Mesenchymal stem cell (in vitro differentiated cells and primary cell): ENCODE measurements at regions not wholly inside any gene's neighbourhood (a gene's known extent, or its start where the extent isn't known, plus 50 kb on each side); places are given as distances from the start of the nearest gene placed in this dataset.

Experiments used
- DNase-seq: peaks from one replicate; pipeline ENCODE4 v3.0.0-alpha.2; 2013
- H2AFZ ChIP-seq: one replicate; pipeline ENCODE4 v1.6.1; 2013; ENCODE audit warnings: low read depth, mild to moderate bottlenecking, control low read depth, inconsistent platforms, low read length, moderate library complexity
- H2AK5ac ChIP-seq: 2 replicates; pipeline ENCODE4 v1.6.1; 2013; ENCODE audit warnings: low read length, moderate library complexity, mild to moderate bottlenecking, inconsistent platforms; ENCODE audit not compliant: severe bottlenecking
- H2BK120ac ChIP-seq: one replicate; pipeline ENCODE4 v1.6.1; 2013; ENCODE audit warnings: low read depth, mild to moderate bottlenecking, inconsistent platforms, low read length, moderate library complexity
- H2BK12ac ChIP-seq, 2 experiments: one replicate each; pipeline ENCODE4 v1.6.1; 2013; ENCODE audit warnings: inconsistent platforms in 2 of 2, low read length in 2 of 2, mild to moderate bottlenecking in 2 of 2, moderate library complexity in 2 of 2, control low read depth in 1 of 2
- H2BK15ac ChIP-seq: one replicate; pipeline ENCODE4 v1.6.1; 2013; ENCODE audit warnings: mild to moderate bottlenecking, low read depth, inconsistent platforms; ENCODE audit not compliant: poor library complexity, severe bottlenecking
- H2BK5ac ChIP-seq: 2 replicates; pipeline ENCODE4 v1.6.1; 2013; ENCODE audit warnings: low read depth, mild to moderate bottlenecking, low read length, control low read depth, inconsistent platforms; ENCODE audit not compliant: poor library complexity, severe bottlenecking
- H3K14ac ChIP-seq, 2 experiments: one replicate each; pipeline ENCODE4 v1.6.1; 2013; ENCODE audit warnings: inconsistent platforms in 2 of 2, low read length in 2 of 2, control low read depth in 1 of 2, mild to moderate bottlenecking in 1 of 2, moderate library complexity in 1 of 2
- H3K18ac ChIP-seq, 2 experiments: one replicate each; pipeline ENCODE4 v1.6.1; 2013; ENCODE audit warnings: inconsistent platforms in 2 of 2, low read length in 2 of 2, control low read depth in 1 of 2, low read depth in 1 of 2, mild to moderate bottlenecking in 1 of 2
- H3K23ac ChIP-seq, 2 experiments: one replicate each; pipeline ENCODE4 v1.6.1; 2013; ENCODE audit warnings: inconsistent platforms in 2 of 2, low read length in 2 of 2, mild to moderate bottlenecking in 2 of 2, moderate library complexity in 2 of 2, control low read depth in 1 of 2
- H3K27ac ChIP-seq: 2 replicates; pipeline ENCODE4 v1.5.1; 2013; ENCODE audit warnings: mild to moderate bottlenecking, moderate library complexity, low read length, control low read depth, inconsistent platforms; ENCODE audit not compliant: poor library complexity, severe bottlenecking
- H3K27me3 ChIP-seq, 2 experiments: 2 replicates each; pipeline versions ENCODE4 v1.6.1 to v1.7.0; 2013; ENCODE audit warnings: low read length in 2 of 2, mild to moderate bottlenecking in 2 of 2, moderate library complexity in 2 of 2, control low read depth in 1 of 2, inconsistent platforms in 1 of 2; ENCODE audit not compliant: control insufficient read depth in 1 of 2, insufficient read depth in 1 of 2
- H3K36me3 ChIP-seq, 2 experiments: 2 replicates each; pipeline versions ENCODE4 v1.6.1 to v1.7.0; 2013; ENCODE audit warnings: low read length in 2 of 2, control low read depth in 1 of 2, inconsistent platforms in 1 of 2, low read depth in 1 of 2, mild to moderate bottlenecking in 1 of 2; ENCODE audit not compliant: insufficient read depth in 2 of 2, control insufficient read depth in 1 of 2
- H3K4ac ChIP-seq, 2 experiments: one replicate each; pipeline ENCODE4 v1.6.1; 2013; ENCODE audit warnings: inconsistent platforms in 2 of 2, low read length in 2 of 2, mild to moderate bottlenecking in 2 of 2, moderate library complexity in 2 of 2, control low read depth in 1 of 2, low read depth in 1 of 2
- H3K4me1 ChIP-seq: 2 replicates; pipeline ENCODE4 v1.6.1; 2013; ENCODE audit warnings: low read depth, low read length, control low read depth; ENCODE audit not compliant: control insufficient read depth, insufficient read depth
- H3K4me2 ChIP-seq: 2 replicates; pipeline ENCODE4 v1.6.1; 2013; ENCODE audit warnings: low read length, mild to moderate bottlenecking, inconsistent platforms; ENCODE audit not compliant: poor library complexity, severe bottlenecking
- H3K4me3 ChIP-seq, 2 experiments: 2 replicates each; pipeline versions ENCODE4 v1.5.1 to v1.7.0; 2013; ENCODE audit warnings: low read length in 2 of 2, mild to moderate bottlenecking in 2 of 2, control low read depth in 1 of 2, low read depth in 1 of 2; ENCODE audit not compliant: insufficient read depth in 1 of 2
- H3K79me1 ChIP-seq: replicated peaks from 2 replicates; pipeline ENCODE4 v1.6.1; 2013; ENCODE audit warnings: mild to moderate bottlenecking, control low read depth, low read length, inconsistent platforms; ENCODE audit not compliant: poor library complexity, severe bottlenecking
- H3K9ac ChIP-seq: 2 replicates; pipeline ENCODE4 v1.7.0; 2013; ENCODE audit warnings: mild to moderate bottlenecking, low read length, moderate library complexity
- H3K9me3 ChIP-seq: 2 replicates; pipeline ENCODE4 v1.7.0; 2013; ENCODE audit warnings: mild to moderate bottlenecking, low read length; ENCODE audit not compliant: control insufficient read depth
- H4K8ac ChIP-seq: one replicate; pipeline ENCODE4 v1.6.1; 2013; ENCODE audit warnings: inconsistent platforms, mild to moderate bottlenecking, low read length, moderate library complexity
- H4K91ac ChIP-seq: one replicate; pipeline ENCODE4 v1.6.1; 2013; ENCODE audit warnings: mild to moderate bottlenecking, low read length, inconsistent platforms
- WGBS: methylation state at CpG from one replicate; pipeline ENCODE4 v1.1.7; 2013; ENCODE audit warnings: mixed read lengths; 5-methylcytosine and 5-hydroxymethylcytosine counted together

DNA sequence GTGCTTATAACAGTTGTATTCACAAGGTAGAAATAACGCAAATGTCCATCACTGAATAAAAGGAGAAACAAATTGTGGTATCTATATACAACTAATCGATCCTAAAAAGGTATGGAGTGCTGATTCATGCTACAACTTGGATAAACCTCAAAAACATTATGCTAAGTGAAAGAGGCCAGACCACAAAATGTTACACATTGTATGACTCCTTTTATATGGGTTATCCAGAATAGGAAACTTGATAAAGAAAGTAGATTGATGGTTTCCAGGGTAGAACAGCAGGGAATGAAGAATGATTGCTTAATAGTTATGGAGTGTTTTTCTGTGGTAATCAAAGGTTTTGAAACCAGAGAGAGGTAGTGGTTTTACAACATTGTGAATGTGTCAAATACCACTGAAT lies 432.2 kb upstream of the TRIB2 start:
- H2AFZ ChIP-seq, result no peak overlapping the region
- no peak overlapping the region for H2BK15ac ChIP-seq
- H3K4me3 ChIP-seq, result no peak overlapping the region
- no peaks in the 10 kb centered on the region for H3K79me1 ChIP-seq
- H3K27me3 ChIP-seq, result no peaks in the 10 kb centered on the region
- peak; percentile 57 for DNase-seq
- no peak overlapping the region for H2BK120ac ChIP-seq
- H3K27ac ChIP-seq, result no peak overlapping the region
- H3K14ac ChIP-seq, result no peak overlapping the region
- no peak overlapping the region for H3K18ac ChIP-seq
- H3K23ac ChIP-seq, result no peak overlapping the region
- H4K91ac ChIP-seq, result no peak overlapping the region
- H3K4ac ChIP-seq, result no peak overlapping the region
- no peak overlapping the region for H2AK5ac ChIP-seq
- H2BK5ac ChIP-seq, result no peak overlapping the region
- WGBS, result 60% methylated on average over 1 of the region's 2 CpGs
- H3K4me1 ChIP-seq, result no peaks in the 10 kb centered on the region
- H3K9me3 ChIP-seq, result no peaks in the 10 kb centered on the region
- no peak overlapping the region for H3K4me2 ChIP-seq
- H4K8ac ChIP-seq, result no peak overlapping the region
- H3K36me3 ChIP-seq, result no peaks in the 10 kb centered on the region
- no peak overlapping the region for H2BK12ac ChIP-seq
- H3K9ac ChIP-seq, result no peak overlapping the region

DNA sequence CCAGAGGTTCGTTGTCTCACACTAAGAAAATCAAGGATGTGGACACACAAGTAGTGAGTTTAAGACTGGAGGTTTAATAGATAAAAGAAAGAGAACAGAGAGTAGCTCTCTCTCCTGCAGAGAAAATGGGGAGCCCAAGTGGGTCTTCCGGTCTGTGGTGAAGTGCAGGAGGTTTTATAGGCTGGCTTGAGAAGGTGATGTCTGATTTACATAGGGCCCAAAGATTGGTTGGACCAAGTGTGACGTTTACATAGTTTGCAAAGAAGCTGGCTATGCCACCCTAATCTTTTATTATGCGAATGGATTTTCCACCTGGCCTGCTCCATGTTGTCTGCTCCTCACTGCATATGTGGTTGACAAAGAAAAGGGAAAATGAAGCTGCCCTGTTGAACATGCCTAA lies 430.4 kb upstream of the TRIB2 start:
- H3K79me1 ChIP-seq, result no peaks in the 10 kb centered on the region
- H3K27ac ChIP-seq, result no peak overlapping the region
- H4K8ac ChIP-seq, result peak overlapping the region; percentile 82
- no peak overlapping the region for H2AK5ac ChIP-seq
- peak overlapping the region; percentile 31 to 38 for H3K18ac ChIP-seq
- H3K4me1 ChIP-seq, result no peaks in the 10 kb centered on the region
- H2BK120ac ChIP-seq, result peak overlapping the region; percentile 62
- H3K14ac ChIP-seq, result no peak overlapping the region
- no peak overlapping the region for H4K91ac ChIP-seq
- DNase-seq, result no peak
- peak overlapping the region in 1 of 2 experiments; percentile 71 for H3K4ac ChIP-seq
- no peak overlapping the region for H3K9ac ChIP-seq
- no peak overlapping the region for H3K4me2 ChIP-seq
- peak overlapping the region; percentile 13 for H2BK15ac ChIP-seq
- no peaks in the 10 kb centered on the region for H3K36me3 ChIP-seq
- no peak overlapping the region for H2AFZ ChIP-seq
- no peaks in the 10 kb centered on the region for H3K9me3 ChIP-seq
- H2BK5ac ChIP-seq, result no peak overlapping the region
- no peaks in the 10 kb centered on the region for H3K27me3 ChIP-seq
- H3K23ac ChIP-seq, result no peak overlapping the region
- H2BK12ac ChIP-seq, result peak overlapping the region; percentile 0 to 49
- 95% methylated on average over 4 of the region's 4 CpGs for WGBS
- H3K4me3 ChIP-seq, result no peak overlapping the region

DNA sequence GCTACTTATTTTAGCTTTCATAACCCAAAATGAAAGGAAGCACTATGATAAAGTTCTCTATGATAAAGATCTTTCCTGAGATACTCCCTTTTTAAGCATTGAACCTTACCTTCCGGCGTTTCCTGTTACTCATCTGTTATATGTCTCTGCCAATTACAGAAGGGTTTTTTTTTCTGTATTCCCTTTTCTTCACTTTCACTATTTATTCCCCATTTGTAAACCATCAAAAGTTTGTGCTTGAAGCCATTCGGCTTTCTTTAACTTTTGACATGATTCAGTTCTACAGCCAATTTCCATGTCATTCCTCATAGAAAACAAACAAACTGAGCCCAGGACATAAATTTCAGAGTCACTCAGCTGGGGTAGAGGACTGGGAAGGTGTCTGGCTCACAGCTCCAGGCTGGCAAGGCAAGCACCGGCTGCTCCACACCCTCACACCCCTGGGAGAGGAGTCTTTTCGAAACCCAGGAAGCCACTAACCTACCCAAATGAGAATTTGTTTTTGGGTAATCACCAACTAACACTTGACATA lies 429.4 kb upstream of the TRIB2 start:
- H2BK15ac ChIP-seq, result no peak overlapping the region
- H3K27ac ChIP-seq, result no peak overlapping the region
- no peaks in the 10 kb centered on the region for H3K4me1 ChIP-seq
- H3K4me2 ChIP-seq, result no peak overlapping the region
- no peak overlapping the region for H2AK5ac ChIP-seq
- no peak overlapping the region for H2BK5ac ChIP-seq
- no peaks in the 10 kb centered on the region for H3K79me1 ChIP-seq
- H3K4me3 ChIP-seq, result no peak overlapping the region
- 13% methylated on average over 5 of the region's 5 CpGs for WGBS
- H3K9me3 ChIP-seq, result no peaks in the 10 kb centered on the region
- H3K9ac ChIP-seq, result peak overlapping the region; percentile 18
- H4K91ac ChIP-seq, result peak overlapping the region; percentile 82
- H3K23ac ChIP-seq, result no peak overlapping the region
- H2BK120ac ChIP-seq, result peak overlapping the region; percentile 64
- no peak overlapping the region for H3K14ac ChIP-seq
- peak overlapping the region; percentile 27 for H4K8ac ChIP-seq
- peak overlapping the region; percentile 36 for H2AFZ ChIP-seq
- DNase-seq, result peak; percentile 31
- H3K27me3 ChIP-seq, result no peaks in the 10 kb centered on the region
- H3K4ac ChIP-seq, result peak overlapping the region; percentile 79 to 85
- H3K36me3 ChIP-seq, result no peaks in the 10 kb centered on the region
- H2BK12ac ChIP-seq, result no peak overlapping the region
- peak overlapping the region; percentile 18 to 69 for H3K18ac ChIP-seq

DNA sequence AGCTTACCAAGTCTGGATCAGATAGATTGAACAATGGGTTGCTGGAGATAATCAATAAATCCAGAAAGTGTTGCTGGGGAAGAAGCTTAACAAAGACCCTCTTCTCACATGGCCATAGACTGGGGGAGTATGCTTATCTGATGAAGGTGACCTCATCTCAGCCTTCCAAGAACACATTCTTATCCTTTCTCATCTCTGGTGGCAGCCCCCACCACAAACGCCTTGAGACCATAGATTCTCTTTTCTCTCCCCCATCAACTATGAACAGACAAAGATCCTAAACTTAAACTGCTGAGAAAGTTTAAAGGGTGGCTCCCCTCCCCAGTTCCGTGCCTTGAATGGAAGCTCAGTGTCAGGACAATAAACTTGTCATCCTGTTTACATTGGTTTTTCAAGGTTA lies 428.7 kb upstream of the TRIB2 start:
- no peak overlapping the region for H2AFZ ChIP-seq
- no peaks in the 10 kb centered on the region for H3K4me1 ChIP-seq
- H3K9me3 ChIP-seq, result no peaks in the 10 kb centered on the region
- H3K27ac ChIP-seq, result no peak overlapping the region
- H2BK5ac ChIP-seq, result no peak overlapping the region
- H3K36me3 ChIP-seq, result no peaks in the 10 kb centered on the region
- H4K8ac ChIP-seq, result peak overlapping the region; percentile 75
- peak overlapping the region; percentile 31 to 96 for H2BK12ac ChIP-seq
- H2BK120ac ChIP-seq, result peak overlapping the region; percentile 83
- no peak overlapping the region for H3K14ac ChIP-seq
- H2BK15ac ChIP-seq, result no peak overlapping the region
- no peak overlapping the region for H3K23ac ChIP-seq
- peak overlapping the region; percentile 77 to 85 for H3K18ac ChIP-seq
- no peak for DNase-seq
- H2AK5ac ChIP-seq, result no peak overlapping the region
- no peaks in the 10 kb centered on the region for H3K27me3 ChIP-seq
- H4K91ac ChIP-seq, result peak overlapping the region; percentile 28
- H3K4me3 ChIP-seq, result no peak overlapping the region
- no peaks in the 10 kb centered on the region for H3K79me1 ChIP-seq
- peak overlapping the region; percentile 30 to 39 for H3K4ac ChIP-seq
- no peak overlapping the region for H3K9ac ChIP-seq
- WGBS, result 0% methylated on average over 2 of the region's 2 CpGs
- no peak overlapping the region for H3K4me2 ChIP-seq
